SK-N-SH (cell line): ENCODE measurements at regions not wholly inside any gene's neighbourhood (a gene's known extent, or its start where the extent isn't known, plus 50 kb on each side); places are given as distances from the start of the nearest gene placed in this dataset.

Source experiments
- CTCF ChIA-PET: fragments of 300-600, 350-600 bp; formaldehyde crosslinking; extraction: SDS; loops from one replicate; lab custom pipeline; 2021; lab: Yijun Ruan, JAX
- POLR2A ChIA-PET: fragments of 350-600 bp; sonication (Branson Sonifier 250); formaldehyde crosslinking; extraction: SDS; loops from one replicate; lab custom pipeline; 2020; ENCODE audit warnings: antibody characterized with exemption, inconsistent platforms; lab: Yijun Ruan, JAX
- DNase-seq: peaks from one replicate; pipeline ENCODE4 v3.0.0; 2012
- H2AFZ ChIP-seq: fragments of 200-600 bp; sonication (generic); 2 replicates; pipeline ENCODE4 v1.8.1; 2016; ENCODE audit warnings: antibody characterized with exemption, mild to moderate bottlenecking, low read depth
- H3F3A ChIP-seq: fragments of 200-600 bp; sonication (generic); replicated peaks from 2 replicates; pipeline ENCODE3; 2016; ENCODE audit warnings: antibody characterized with exemption, mild to moderate bottlenecking; ENCODE audit not compliant: insufficient read depth
- H3K27ac ChIP-seq, 2 experiments: fragments of 200-500 bp in 1 of 2; fragments of 200-600 bp in 1 of 2; sonication (Bioruptor generic) in 1 of 2; sonication (generic), shearing (Covaris generic) in 1 of 2; 2 replicates each; pipeline versions ENCODE4 v1.5.1 to v1.6.1; 2014 to 2016; ENCODE audit warnings: low read depth in 2 of 2, inconsistent platforms in 1 of 2, low read length in 1 of 2, mild to moderate bottlenecking in 1 of 2, mixed read lengths in 1 of 2
- H3K27me3 ChIP-seq: fragments of 200-600 bp; sonication (generic), shearing (Covaris generic); 2 replicates; pipeline ENCODE4 v1.6.1; 2016; ENCODE audit warnings: mixed run types; ENCODE audit not compliant: insufficient read depth
- H3K36me3 ChIP-seq, 2 experiments: fragments of 200-500 bp in 1 of 2; fragments of 200-600 bp in 1 of 2; sonication (Bioruptor generic) in 1 of 2; sonication (generic) in 1 of 2; replicated peaks in 1 of 2; 2 replicates each; pipeline versions ENCODE3 to v1.5.1; 2014 to 2016; ENCODE audit warnings: low read length in 1 of 2, mild to moderate bottlenecking in 1 of 2; ENCODE audit not compliant: insufficient read depth in 2 of 2, control insufficient read depth in 1 of 2
- H3K4me1 ChIP-seq, 2 experiments: fragments of 200-500 bp in 1 of 2; fragments of 200-600 bp in 1 of 2; sonication (Bioruptor generic) in 1 of 2; sonication (generic), shearing (Covaris generic) in 1 of 2; 2 replicates each; pipeline versions ENCODE4 v1.5.1 to v1.6.1; 2014 to 2016; ENCODE audit warnings: low read depth in 1 of 2, low read length in 1 of 2, mixed run types in 1 of 2; ENCODE audit not compliant: insufficient read depth in 2 of 2, control insufficient read depth in 1 of 2
- H3K4me2 ChIP-seq: fragments of 200-600 bp; sonication (generic), shearing (Covaris generic); 2 replicates; pipeline ENCODE4 v1.6.1; 2017; ENCODE audit warnings: mixed run types
- H3K4me3 ChIP-seq, 2 experiments: fragments of 200-500 bp in 1 of 2; fragments of 200-600 bp in 1 of 2; sonication (Bioruptor generic) in 1 of 2; sonication (generic), shearing (Covaris generic) in 1 of 2; 2 replicates each; pipeline versions ENCODE4 v1.5.1 to v1.8.1; 2014 to 2016; ENCODE audit warnings: low read depth in 2 of 2, inconsistent platforms in 1 of 2, low read length in 1 of 2, mild to moderate bottlenecking in 1 of 2, mixed read lengths in 1 of 2, moderate library complexity in 1 of 2
- H3K79me2 ChIP-seq: fragments of 200-600 bp; sonication (generic); 2 replicates; pipeline ENCODE4 v1.8.1; 2017; ENCODE audit warnings: mild to moderate bottlenecking; ENCODE audit not compliant: insufficient read depth
- H3K9ac ChIP-seq: fragments of 200-600 bp; sonication (generic); 2 replicates; pipeline ENCODE4 v1.6.1; 2017; ENCODE audit warnings: mixed run types
- H3K9me2 ChIP-seq: fragments of 200-600 bp; sonication (generic); 2 replicates; pipeline ENCODE4 v1.6.1; 2017; ENCODE audit warnings: mixed run types
- H3K9me3 ChIP-seq: fragments of 200-600 bp; sonication (generic); 2 replicates; pipeline ENCODE4 v1.6.1; 2017; ENCODE audit warnings: mixed run types, mild to moderate bottlenecking, moderate library complexity
- H4K20me1 ChIP-seq: fragments of 200-600 bp; sonication (generic); 2 replicates; pipeline ENCODE4 v1.6.1; 2017; ENCODE audit warnings: mild to moderate bottlenecking, mixed run types; ENCODE audit not compliant: insufficient read depth
- FOXJ3 ChIP-seq: sonication (generic); formaldehyde crosslinking; IDR thresholded peaks from 2 replicates; pipeline ENCODE4 v1.5.1; 2020; ENCODE audit warnings: mild to moderate bottlenecking, missing genetic modification reagents
- FOXM1 ChIP-seq: IDR thresholded peaks from 2 replicates; pipeline ENCODE4 v1.4.0; 2012; ENCODE audit warnings: low read depth, mild to moderate bottlenecking
- GABPA ChIP-seq: IDR thresholded peaks from 2 replicates; pipeline ENCODE4 v1.4.0; 2012; ENCODE audit warnings: low read depth, mild to moderate bottlenecking
- MEF2A ChIP-seq: IDR thresholded peaks from 2 replicates; pipeline ENCODE4 v1.4.0; 2012; ENCODE audit warnings: low read depth, borderline replicate concordance
- MXI1 ChIP-seq: IDR thresholded peaks from 2 replicates; pipeline ENCODE4 v1.6.1; 2012; ENCODE audit warnings: mild to moderate bottlenecking, low read depth, low read length, improper control_type of control experiment
- NRF1 ChIP-seq: IDR thresholded peaks from 2 replicates; pipeline ENCODE4 v1.6.1; 2012; ENCODE audit warnings: low read depth, mild to moderate bottlenecking, low read length
- RCOR1 ChIP-seq: fragments of 150-350 bp; IDR thresholded peaks from 2 replicates; pipeline ENCODE4 v1.6.1; 2017; ENCODE audit warnings: antibody characterized with exemption, low read length
- RFX5 ChIP-seq: IDR thresholded peaks from 2 replicates; pipeline ENCODE4 v1.6.1; 2012; ENCODE audit warnings: mild to moderate bottlenecking, improper control_type of control experiment, low read length
- SIN3A ChIP-seq: IDR thresholded peaks from 2 replicates; pipeline ENCODE4 v1.6.1; 2012; ENCODE audit warnings: low read depth, mild to moderate bottlenecking, low read length, moderate library complexity, borderline replicate concordance
- SMC3 ChIP-seq: IDR thresholded peaks from 2 replicates; pipeline ENCODE4 v1.6.1; 2012; ENCODE audit warnings: low read depth, low read length, improper control_type of control experiment
- TAF1 ChIP-seq: IDR thresholded peaks from 2 replicates; pipeline ENCODE4 v1.6.1; 2012; ENCODE audit warnings: low read depth, mild to moderate bottlenecking, low read length, moderate library complexity, borderline replicate concordance
- USF2 ChIP-seq: fragments of 150-350 bp; IDR thresholded peaks from 2 replicates; pipeline ENCODE4 v1.6.1; 2017; ENCODE audit warnings: antibody characterized with exemption, low read length, low read depth, borderline replicate concordance
- YY1 ChIP-seq: IDR thresholded peaks from 2 replicates; pipeline ENCODE4 v1.4.0; 2012; ENCODE audit warnings: low read depth, mild to moderate bottlenecking
- ZBTB33 ChIP-seq: IDR thresholded peaks from 2 replicates; pipeline ENCODE4 v1.4.0; 2012; ENCODE audit warnings: low read depth, borderline replicate concordance
- whole genome bisulfite sequencing: methylation state at CpG from one replicate; pipeline ENCODE4 v1.1.6; 2017; ENCODE audit warnings: low lambda C conversion rate; 5-methylcytosine and 5-hydroxymethylcytosine counted together

DNA sequence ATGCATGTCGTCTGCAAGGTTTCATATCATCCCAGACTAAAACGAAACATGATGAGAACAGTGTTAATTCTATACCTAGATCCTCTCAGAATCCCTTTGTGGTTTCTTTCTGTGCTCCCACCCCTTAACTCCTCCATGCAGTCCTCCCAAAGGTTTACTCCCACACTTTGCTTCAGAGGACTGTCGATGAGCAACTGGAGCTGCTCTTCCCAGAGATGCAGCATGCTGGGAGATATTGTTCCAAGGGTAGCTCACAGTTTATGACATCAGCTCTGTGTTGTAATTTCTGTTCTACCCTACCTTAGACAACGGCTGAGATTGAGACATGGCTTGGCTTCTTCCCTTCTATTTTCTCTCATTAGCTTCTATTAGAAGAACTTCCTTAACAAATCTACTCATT is 313.0 kb upstream of the COL8A1 start:
- Histone ChIP-seq H2AFZ (no peak overlapping the region), H4K20me1 (no peaks in the 10 kb centered on the region), H3K9me2 (no peaks in the 10 kb centered on the region), H3K27ac (no peak overlapping the region), H3K4me1 (no peaks in the 10 kb centered on the region), H3F3A (peaks cover 5% of the 10 kb centered on the region), H3K4me2 (no peak overlapping the region), H3K36me3 (no peaks in the 10 kb centered on the region), H3K27me3 (peaks cover 3% of the 10 kb centered on the region; the same call in 1 of the 2 replicates), H3K9me3 (no peaks in the 10 kb centered on the region), H3K79me2 (no peaks in the 10 kb centered on the region), H3K4me3 (no peak overlapping the region), H3K9ac (no peak overlapping the region)
- WGBS: 1% methylated on average over 4 of the region's 4 CpGs
- ChIA-PET POLR2A (no interaction called here), CTCF (no interaction called here)
- DNase-seq: no peak
- TF ChIP-seq NRF1 (no peak), SMC3 (no peak), FOXM1 (no peak)

DNA sequence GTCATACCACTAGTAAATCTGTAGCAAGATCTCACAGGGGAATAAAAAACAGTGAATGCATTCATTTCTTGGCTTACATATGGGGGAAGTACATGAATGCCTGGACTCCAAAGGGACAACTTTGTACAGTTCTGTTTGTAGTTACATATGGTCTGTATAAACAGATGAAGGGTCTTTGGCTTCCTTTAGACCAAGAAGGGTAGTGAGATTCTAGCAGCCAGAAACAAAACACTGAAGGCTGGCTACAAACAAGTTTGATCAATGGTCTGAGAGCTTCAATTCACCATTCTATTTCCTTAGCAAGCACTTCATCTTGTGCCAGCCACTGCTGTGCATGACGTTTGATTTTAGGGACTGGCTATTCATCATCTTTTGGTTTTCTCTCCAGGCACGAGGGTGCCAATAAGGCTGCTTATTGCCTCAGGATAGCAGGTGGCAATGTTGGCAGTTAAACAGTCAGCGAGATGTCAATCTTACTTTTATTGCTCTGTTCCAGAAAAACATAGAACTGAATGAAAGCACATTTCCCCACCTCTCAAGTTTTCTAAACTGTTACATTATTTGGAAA is 313.7 kb upstream of the COL8A1 start:
- Histone ChIP-seq H3K9me2 (no peaks in the 10 kb centered on the region), H3F3A (peaks cover 11% of the 10 kb centered on the region), H3K4me1 (no peaks in the 10 kb centered on the region; a peak in 1 of 4 replicates), H4K20me1 (no peaks in the 10 kb centered on the region), H3K79me2 (no peaks in the 10 kb centered on the region), H3K9ac (no peak overlapping the region), H3K4me2 (no peak overlapping the region), H3K36me3 (no peaks in the 10 kb centered on the region), H3K27me3 (no peaks in the 10 kb centered on the region; the same call in 1 of the 2 replicates), H3K9me3 (no peaks in the 10 kb centered on the region), H3K4me3 (no peak overlapping the region), H2AFZ (no peak overlapping the region)
- POLR2A ChIA-PET: no interaction called here
- no peak for DNase-seq
- CTCF ChIA-PET: no interaction called here
- no peak for TF ChIP-seq SIN3A
- no peak for TF ChIP-seq YY1
- no peak for TF ChIP-seq ZBTB33
- TF ChIP-seq, all 33 proteins: peak for 0
- no peak overlapping the region for H3K27ac ChIP-seq
- 1% methylated on average over 3 of the region's 3 CpGs for WGBS

DNA sequence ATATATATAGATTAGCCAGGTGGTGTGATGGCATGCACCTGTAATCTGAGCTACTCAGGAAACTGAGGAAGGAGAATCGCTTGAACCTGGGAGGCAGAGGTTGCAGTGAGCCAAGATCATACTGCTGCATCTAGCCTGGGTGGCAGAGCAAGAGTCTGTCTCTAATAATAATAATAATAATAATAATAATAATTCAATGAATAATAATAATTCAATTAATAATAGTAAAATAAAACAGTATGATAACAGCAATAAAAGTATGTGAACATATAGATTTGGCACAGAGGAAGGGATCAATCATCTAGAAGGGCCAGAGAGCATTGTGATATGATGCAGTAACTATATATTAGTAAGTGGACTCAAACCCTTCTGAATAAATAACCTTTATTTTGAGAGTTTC is 314.5 kb upstream of the COL8A1 start:
- ChIA-PET POLR2A (no interaction called here), CTCF (no interaction called here)
- H3K27me3 ChIP-seq: no peaks in the 10 kb centered on the region; the same call in 1 of the 2 replicates
- no peak for TF ChIP-seq FOXJ3
- TF ChIP-seq USF2: no peak
- no peak for TF ChIP-seq RFX5
- TF ChIP-seq RCOR1: no peak
- TF ChIP-seq TAF1: no peak
- TF ChIP-seq GABPA: no peak
- no peak for TF ChIP-seq MXI1
- TF ChIP-seq MEF2A: no peak
- 0% methylated on average over 1 of the region's 1 CpG for WGBS
- no peaks in the 10 kb centered on the region; a peak in 1 of 4 replicates for H3K4me1 ChIP-seq
- no peaks in the 10 kb centered on the region for H4K20me1 ChIP-seq
- no peak overlapping the region for H3K27ac ChIP-seq
- no peaks in the 10 kb centered on the region for H3K9me3 ChIP-seq
- H3K4me2 ChIP-seq: no peak overlapping the region
- no peak overlapping the region for H3K4me3 ChIP-seq
- H3K36me3 ChIP-seq: no peaks in the 10 kb centered on the region
- H3K9ac ChIP-seq: no peak overlapping the region
- no peak for DNase-seq
- peaks cover 11% of the 10 kb centered on the region for H3F3A ChIP-seq
- no peaks in the 10 kb centered on the region for H3K9me2 ChIP-seq
- H3K79me2 ChIP-seq: no peaks in the 10 kb centered on the region
- H2AFZ ChIP-seq: no peak overlapping the region
